ENCODE measurements at regions not wholly inside any gene's neighbourhood (a gene's known extent, or its start where the extent isn't known, plus 50 kb on each side); places are given as distances from the start of the nearest gene placed in this dataset.
"Not testable (repeated sequence)": the region's sequence is repeated elsewhere in the genome, so short reads cannot be mapped to it uniquely, and the experiment has no call there.

DNA sequence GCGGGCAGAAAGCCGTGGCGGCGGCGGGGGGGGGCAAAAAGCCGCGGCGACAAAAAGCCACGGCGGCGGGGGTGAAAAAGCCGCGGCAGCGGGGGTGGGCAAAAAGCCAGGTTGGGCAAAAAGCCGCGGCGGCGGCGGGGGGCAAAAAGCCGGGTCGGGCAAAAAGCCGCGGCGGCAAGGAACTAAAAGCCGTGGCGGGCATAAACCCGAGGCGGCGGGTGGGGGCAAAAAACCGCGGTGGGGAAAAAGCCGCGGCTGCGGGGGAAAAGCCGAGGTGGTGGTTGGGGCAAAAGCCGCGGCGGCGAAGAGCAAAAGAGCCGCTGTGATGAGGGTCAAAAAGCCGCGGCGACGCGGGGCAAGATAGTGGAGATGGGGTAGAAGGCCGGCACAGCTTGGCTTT, 1834.2 kb downstream of the FOXD4L5 start:
- H3K4me1 ChIP-seq (ENCODE audit: control insufficient read depth in 1 of 2, insufficient read depth in 2 of 2, low read length in 2 of 2); POLR2A ChIA-PET; CTCF ChIA-PET; H3K27ac ChIP-seq (ENCODE audit: low read depth, low read length); H3K9me3 ChIP-seq (ENCODE audit: control insufficient read depth in 1 of 2, insufficient read depth in 1 of 2, low read depth in 1 of 2, low read length in 2 of 2); DNase-seq (ENCODE audit: low read depth, low spot score); RAD21 ChIA-PET (ENCODE audit: low non-redundant PET in 1 of 2, low total read pairs in 2 of 2, uncharacterized antibody in 2 of 2, unreplicated experiment in 2 of 2); intact Hi-C loops (cut with micrococcal nuclease); H3K27me3 ChIP-seq (ENCODE audit: insufficient read depth, low read length); H4K20me1 ChIP-seq (ENCODE audit: insufficient read depth); H3K4me2 ChIP-seq (ENCODE audit: low read length); H2AFZ ChIP-seq (ENCODE audit: low read depth, low read length, poor library complexity, severe bottlenecking); H3K9me2 ChIP-seq (ENCODE audit: insufficient read depth); H3K9ac ChIP-seq (ENCODE audit: low read length); H3K4me3 ChIP-seq (replicated peaks in 1 of 2; ENCODE audit: low read depth in 1 of 2, low read length in 2 of 2); H3K36me3 ChIP-seq (ENCODE audit: control insufficient read depth in 1 of 2, insufficient read depth in 2 of 2, low read length in 2 of 2); BruUV-seq (replicated peaks); H3K79me2 ChIP-seq (ENCODE audit: insufficient read depth, low read length): not testable (repeated sequence)
- peak; percentile 59; the same call in 1 of the 2 replicates for ATAC-seq

DNA sequence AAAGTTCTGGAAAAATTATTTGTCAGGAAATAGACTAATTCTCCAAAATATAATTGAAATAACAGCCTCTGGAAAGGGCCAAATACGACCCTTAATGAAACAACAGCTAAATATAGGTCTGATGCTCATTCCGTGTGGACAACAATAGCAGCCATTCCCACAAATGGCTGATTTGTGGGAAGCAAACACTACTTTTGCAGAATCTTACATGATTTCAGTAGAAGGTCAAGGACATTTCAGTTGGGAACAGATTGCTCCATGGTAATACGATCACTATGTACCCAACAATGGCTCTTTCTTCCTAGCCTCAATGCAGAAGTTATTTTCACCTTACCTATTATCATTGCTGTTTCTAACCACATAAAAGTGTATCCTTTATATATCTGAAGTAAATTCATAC, 1859.9 kb downstream of the FOXD4L5 start:
- intact Hi-C loops (cut with micrococcal nuclease); H3K79me2 ChIP-seq (ENCODE audit: insufficient read depth, low read length); H3K36me3 ChIP-seq (ENCODE audit: control insufficient read depth in 1 of 2, insufficient read depth in 2 of 2, low read length in 2 of 2); H3K4me1 ChIP-seq (ENCODE audit: control insufficient read depth in 1 of 2, insufficient read depth in 2 of 2, low read length in 2 of 2); H3K27me3 ChIP-seq (ENCODE audit: insufficient read depth, low read length); ATAC-seq; H2AFZ ChIP-seq (ENCODE audit: low read depth, low read length, poor library complexity, severe bottlenecking); BruUV-seq (replicated peaks); DNase-seq (ENCODE audit: low read depth, low spot score); H3K9me3 ChIP-seq (ENCODE audit: control insufficient read depth in 1 of 2, insufficient read depth in 1 of 2, low read depth in 1 of 2, low read length in 2 of 2); CTCF ChIA-PET; H3K4me3 ChIP-seq (replicated peaks in 1 of 2; ENCODE audit: low read depth in 1 of 2, low read length in 2 of 2); RAD21 ChIA-PET (ENCODE audit: low non-redundant PET in 1 of 2, low total read pairs in 2 of 2, uncharacterized antibody in 2 of 2, unreplicated experiment in 2 of 2); H4K20me1 ChIP-seq (ENCODE audit: insufficient read depth); H3K4me2 ChIP-seq (ENCODE audit: low read length); POLR2A ChIA-PET; H3K9ac ChIP-seq (ENCODE audit: low read length); H3K27ac ChIP-seq (ENCODE audit: low read depth, low read length); H3K9me2 ChIP-seq (ENCODE audit: insufficient read depth): not testable (repeated sequence)

DNA sequence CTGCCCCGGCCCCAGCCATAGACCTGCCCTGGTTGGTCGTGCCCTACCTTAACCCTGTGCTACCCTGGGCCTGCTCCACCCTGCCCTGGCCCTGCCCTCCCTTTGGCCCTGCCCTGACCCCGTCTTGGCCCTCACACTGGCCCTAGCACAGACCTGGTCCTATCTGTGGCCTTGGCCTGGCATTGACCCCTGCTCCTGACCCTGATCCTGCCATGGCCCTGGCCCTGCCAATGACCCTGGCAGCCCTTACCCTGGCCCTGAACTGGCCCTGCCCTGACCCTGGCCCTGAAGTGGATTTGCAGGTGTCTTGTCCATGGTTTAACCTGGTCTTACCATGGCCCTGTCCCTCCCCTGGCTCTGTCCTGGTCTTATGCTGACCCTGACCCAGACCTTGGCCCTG, 1894.1 kb downstream of the FOXD4L5 start:
- BruUV-seq (replicated peaks); H2AFZ ChIP-seq (ENCODE audit: low read depth, low read length, poor library complexity, severe bottlenecking); H3K9me2 ChIP-seq (ENCODE audit: insufficient read depth); H3K36me3 ChIP-seq (ENCODE audit: control insufficient read depth in 1 of 2, insufficient read depth in 2 of 2, low read length in 2 of 2); RAD21 ChIA-PET (ENCODE audit: low non-redundant PET in 1 of 2, low total read pairs in 2 of 2, uncharacterized antibody in 2 of 2, unreplicated experiment in 2 of 2); H3K79me2 ChIP-seq (ENCODE audit: insufficient read depth, low read length); H4K20me1 ChIP-seq (ENCODE audit: insufficient read depth); H3K27me3 ChIP-seq (ENCODE audit: insufficient read depth, low read length); H3K9me3 ChIP-seq (ENCODE audit: control insufficient read depth in 1 of 2, insufficient read depth in 1 of 2, low read depth in 1 of 2, low read length in 2 of 2); H3K4me1 ChIP-seq (ENCODE audit: control insufficient read depth in 1 of 2, insufficient read depth in 2 of 2, low read length in 2 of 2); POLR2A ChIA-PET; ATAC-seq; H3K4me2 ChIP-seq (ENCODE audit: low read length); intact Hi-C loops (cut with micrococcal nuclease); H3K9ac ChIP-seq (ENCODE audit: low read length); H3K4me3 ChIP-seq (replicated peaks in 1 of 2; ENCODE audit: low read depth in 1 of 2, low read length in 2 of 2); DNase-seq (ENCODE audit: low read depth, low spot score); H3K27ac ChIP-seq (ENCODE audit: low read depth, low read length); CTCF ChIA-PET: not testable (repeated sequence)

DNA sequence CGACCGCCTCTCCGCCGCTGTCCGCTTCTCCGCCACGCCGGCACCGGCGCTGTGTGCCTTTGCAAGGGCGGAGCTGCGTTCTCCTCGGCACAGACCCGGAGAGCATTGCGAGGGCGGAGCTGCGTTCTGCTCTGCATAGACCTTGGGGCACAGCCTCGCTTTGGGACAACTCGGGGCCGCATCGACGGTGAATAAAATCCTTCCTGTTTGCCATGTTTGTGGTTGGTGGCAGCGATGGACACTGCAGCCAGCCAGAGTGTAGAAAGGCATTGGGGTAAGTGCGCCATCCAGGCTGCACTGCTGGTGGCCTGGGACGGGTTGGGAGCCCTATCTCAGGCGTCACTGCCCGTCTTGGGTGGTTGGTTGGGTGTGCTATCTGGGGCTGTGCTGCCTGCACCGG, 1899.5 kb downstream of the FOXD4L5 start:
- CTCF ChIA-PET; BruUV-seq (replicated peaks); H3K4me2 ChIP-seq (ENCODE audit: low read length); ATAC-seq; H3K4me3 ChIP-seq (replicated peaks in 1 of 2; ENCODE audit: low read depth in 1 of 2, low read length in 2 of 2); intact Hi-C loops (cut with micrococcal nuclease); RAD21 ChIA-PET (ENCODE audit: low non-redundant PET in 1 of 2, low total read pairs in 2 of 2, uncharacterized antibody in 2 of 2, unreplicated experiment in 2 of 2); H3K4me1 ChIP-seq (ENCODE audit: control insufficient read depth in 1 of 2, insufficient read depth in 2 of 2, low read length in 2 of 2); H4K20me1 ChIP-seq (ENCODE audit: insufficient read depth); H3K36me3 ChIP-seq (ENCODE audit: control insufficient read depth in 1 of 2, insufficient read depth in 2 of 2, low read length in 2 of 2); H3K9ac ChIP-seq (ENCODE audit: low read length); H3K9me2 ChIP-seq (ENCODE audit: insufficient read depth); H3K9me3 ChIP-seq (ENCODE audit: control insufficient read depth in 1 of 2, insufficient read depth in 1 of 2, low read depth in 1 of 2, low read length in 2 of 2); H3K27me3 ChIP-seq (ENCODE audit: insufficient read depth, low read length); H3K27ac ChIP-seq (ENCODE audit: low read depth, low read length); H3K79me2 ChIP-seq (ENCODE audit: insufficient read depth, low read length); H2AFZ ChIP-seq (ENCODE audit: low read depth, low read length, poor library complexity, severe bottlenecking); POLR2A ChIA-PET; DNase-seq (ENCODE audit: low read depth, low spot score): not testable (repeated sequence)

DNA sequence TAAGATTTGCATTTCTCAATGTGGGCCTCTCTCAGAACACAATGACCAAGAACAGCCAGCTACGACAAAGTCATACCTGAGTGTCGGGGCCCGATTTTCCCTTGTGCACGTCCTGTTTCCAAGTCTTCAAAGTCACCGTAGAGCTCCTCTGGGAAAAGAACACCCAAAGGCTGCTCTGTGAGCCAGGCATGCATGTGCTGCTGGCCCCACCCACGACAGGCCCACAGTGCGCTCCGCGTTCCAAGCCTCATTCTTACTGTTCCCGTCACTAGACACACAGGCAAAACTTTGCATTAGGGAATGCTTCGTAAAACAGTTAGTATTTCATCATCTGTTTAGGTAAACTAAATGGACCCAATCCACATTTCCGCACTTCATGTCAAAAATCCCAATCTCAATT, 1905.1 kb downstream of the FOXD4L5 start:
- BruUV-seq (replicated peaks); H3K4me2 ChIP-seq (ENCODE audit: low read length); H3K9me2 ChIP-seq (ENCODE audit: insufficient read depth); H3K4me3 ChIP-seq (replicated peaks in 1 of 2; ENCODE audit: low read depth in 1 of 2, low read length in 2 of 2); H3K9ac ChIP-seq (ENCODE audit: low read length); POLR2A ChIA-PET; H3K9me3 ChIP-seq (ENCODE audit: control insufficient read depth in 1 of 2, insufficient read depth in 1 of 2, low read depth in 1 of 2, low read length in 2 of 2); H3K79me2 ChIP-seq (ENCODE audit: insufficient read depth, low read length); H3K27me3 ChIP-seq (ENCODE audit: insufficient read depth, low read length); H2AFZ ChIP-seq (ENCODE audit: low read depth, low read length, poor library complexity, severe bottlenecking); intact Hi-C loops (cut with micrococcal nuclease); ATAC-seq; CTCF ChIA-PET; H3K27ac ChIP-seq (ENCODE audit: low read depth, low read length); H3K36me3 ChIP-seq (ENCODE audit: control insufficient read depth in 1 of 2, insufficient read depth in 2 of 2, low read length in 2 of 2); H3K4me1 ChIP-seq (ENCODE audit: control insufficient read depth in 1 of 2, insufficient read depth in 2 of 2, low read length in 2 of 2); H4K20me1 ChIP-seq (ENCODE audit: insufficient read depth); DNase-seq (ENCODE audit: low read depth, low spot score); RAD21 ChIA-PET (ENCODE audit: low non-redundant PET in 1 of 2, low total read pairs in 2 of 2, uncharacterized antibody in 2 of 2, unreplicated experiment in 2 of 2): not testable (repeated sequence)
